GM12874 (cell line): ENCODE measurements at regions not wholly inside any gene's neighbourhood (a gene's known extent, or its start where the extent isn't known, plus 50 kb on each side); places are given as distances from the start of the nearest gene placed in this dataset.

ENCODE experiments used
- TF ChIP-seq, protein P1 (sequence below): IDR thresholded peaks from 2 replicates; pipeline ENCODE4 v1.5.1; 2011; ENCODE audit warnings: low read depth, mild to moderate bottlenecking, control low read depth, low read length, moderate library complexity; ENCODE audit not compliant: insufficient read depth

DNA sequence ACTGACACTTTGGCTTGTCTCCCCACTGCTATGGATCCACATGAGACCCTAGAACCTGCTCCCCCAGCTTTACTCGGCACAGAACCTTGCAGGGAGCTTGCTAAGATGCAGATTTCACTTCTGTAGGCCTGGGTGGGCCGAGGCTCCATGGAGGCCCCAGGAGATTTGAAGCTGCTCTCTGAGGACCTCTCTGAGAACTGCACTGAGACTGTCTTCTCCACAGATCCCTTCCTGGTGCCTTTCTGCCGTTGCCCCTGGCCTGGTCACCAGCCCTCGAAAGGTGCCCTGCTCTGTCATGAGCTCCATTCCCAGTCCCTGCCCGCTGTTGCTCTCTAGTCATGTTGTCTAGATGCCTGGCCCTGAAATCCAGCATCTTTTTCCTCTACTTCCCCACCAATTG lies 588.4 kb downstream of the AJAP1 start:
- TF ChIP-seq, protein P1, sequence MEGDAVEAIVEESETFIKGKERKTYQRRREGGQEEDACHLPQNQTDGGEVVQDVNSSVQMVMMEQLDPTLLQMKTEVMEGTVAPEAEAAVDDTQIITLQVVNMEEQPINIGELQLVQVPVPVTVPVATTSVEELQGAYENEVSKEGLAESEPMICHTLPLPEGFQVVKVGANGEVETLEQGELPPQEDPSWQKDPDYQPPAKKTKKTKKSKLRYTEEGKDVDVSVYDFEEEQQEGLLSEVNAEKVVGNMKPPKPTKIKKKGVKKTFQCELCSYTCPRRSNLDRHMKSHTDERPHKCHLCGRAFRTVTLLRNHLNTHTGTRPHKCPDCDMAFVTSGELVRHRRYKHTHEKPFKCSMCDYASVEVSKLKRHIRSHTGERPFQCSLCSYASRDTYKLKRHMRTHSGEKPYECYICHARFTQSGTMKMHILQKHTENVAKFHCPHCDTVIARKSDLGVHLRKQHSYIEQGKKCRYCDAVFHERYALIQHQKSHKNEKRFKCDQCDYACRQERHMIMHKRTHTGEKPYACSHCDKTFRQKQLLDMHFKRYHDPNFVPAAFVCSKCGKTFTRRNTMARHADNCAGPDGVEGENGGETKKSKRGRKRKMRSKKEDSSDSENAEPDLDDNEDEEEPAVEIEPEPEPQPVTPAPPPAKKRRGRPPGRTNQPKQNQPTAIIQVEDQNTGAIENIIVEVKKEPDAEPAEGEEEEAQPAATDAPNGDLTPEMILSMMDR = no peak

DNA sequence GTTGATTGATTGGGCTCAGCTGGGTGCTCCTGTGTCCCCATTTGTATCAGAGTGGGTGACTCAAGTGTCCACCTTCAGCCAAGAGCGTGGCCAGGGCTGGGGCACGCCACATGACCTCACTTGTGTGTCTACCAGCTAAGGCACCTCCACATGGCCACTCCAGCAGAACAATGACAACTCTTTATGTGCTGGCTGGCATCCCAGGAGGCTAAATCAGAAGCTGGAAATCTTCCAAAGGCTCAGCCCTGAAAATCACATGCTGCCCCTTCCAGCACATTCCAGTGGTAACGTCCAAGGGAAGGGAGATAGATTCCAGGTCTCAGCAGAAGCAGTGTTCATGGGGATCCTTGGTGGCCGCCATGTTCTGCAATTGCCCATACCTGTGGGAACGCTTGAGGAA lies 585.5 kb downstream of the AJAP1 start:
- TF ChIP-seq, protein P1 = no peak

- TF ChIP-seq, protein P1 = no peak
Measured at GRCh38 chr1:5238351-5239130, 584.1 kb downstream of the AJAP1 start.

GRCh38 chr1:5235355-5235899 lies 581.0 kb downstream of the AJAP1 start:
- TF ChIP-seq, protein P1 = no peak

DNA sequence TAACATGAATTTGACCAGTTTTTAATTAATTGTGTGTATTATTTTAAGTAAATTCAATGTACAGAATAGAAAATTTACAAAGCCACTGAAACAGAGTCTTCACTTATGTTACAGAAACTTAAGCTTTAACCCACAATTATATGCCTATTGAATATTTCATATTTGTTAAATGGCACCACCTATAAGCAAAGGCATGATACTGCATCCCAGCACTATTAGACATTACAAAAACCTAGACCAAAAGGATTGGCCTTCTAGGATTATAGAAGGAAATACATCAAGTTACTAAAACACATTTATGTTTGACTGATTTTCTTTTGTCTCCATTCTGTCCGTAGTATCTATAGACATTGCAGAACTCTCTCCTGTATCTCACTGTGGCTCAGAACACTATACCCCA lies 578.1 kb downstream of the AJAP1 start:
- TF ChIP-seq, protein P1 = no peak

GRCh38 chr1:5231541-5232315 lies 577.3 kb downstream of the AJAP1 start:
- TF ChIP-seq, protein P1 = no peak

GRCh38 chr1:5227114-5227513 lies 572.7 kb downstream of the AJAP1 start:
- TF ChIP-seq, protein P1 = no peak
